G401 (cell line): ENCODE measurements at regions not wholly inside any gene's neighbourhood (a gene's known extent, or its start where the extent isn't known, plus 50 kb on each side); places are given as distances from the start of the nearest gene placed in this dataset.

ENCODE experiments used
- DNase-seq: peaks from one replicate; pipeline ENCODE4 v3.0.0-alpha.2; 2015; ENCODE audit warnings: low spot score
- in situ Hi-C: cut with HindIII; loops from 2 replicates; pipeline ENCODE4 v1.10.0; 2016; ENCODE audit warnings: low sequenced_read_pairs, mixed read lengths

- no peak for DNase-seq
- in situ Hi-C loops = no loop called here
Measured at GRCh38 chr18:76688724-76689472, 133.5 kb upstream of the ZNF236 start.

- in situ Hi-C loops = no loop called here
Measured at GRCh38 chr18:76687304-76687962, 134.9 kb upstream of the ZNF236 start.

GRCh38 chr18:76686737-76687231, 135.6 kb upstream of the ZNF236 start:
- peak; percentile 30 for DNase-seq
- in situ Hi-C loops = no loop called here

More at GRCh38 chr18:76687304-76687962, 134.9 kb upstream of the ZNF236 start:
- no peak for DNase-seq

GRCh38 chr18:76685860-76686259, 136.5 kb upstream of the ZNF236 start:
- in situ Hi-C loops = no loop called here
- no peak for DNase-seq

- DNase-seq = no peak
- in situ Hi-C loops = no loop called here
Measured at GRCh38 chr18:76685402-76685801, 137.0 kb upstream of the ZNF236 start.

GRCh38 chr18:76684265-76684664, 138.1 kb upstream of the ZNF236 start:
- DNase-seq = no peak
- in situ Hi-C loops = no loop called here

GRCh38 chr18:76679945-76680344, 142.4 kb upstream of the ZNF236 start:
- DNase-seq = no peak
- in situ Hi-C loops = no loop called here

GRCh38 chr18:76679259-76679658, 143.1 kb upstream of the ZNF236 start:
- no peak for DNase-seq
- in situ Hi-C loops = no loop called here

GRCh38 chr18:76678248-76678647, 144.1 kb upstream of the ZNF236 start:
- in situ Hi-C loops = no loop called here
- DNase-seq = peak; percentile 39

- DNase-seq = no peak
- in situ Hi-C loops = no loop called here
Measured at GRCh38 chr18:76674596-76674995, 147.8 kb upstream of the ZNF236 start.

GRCh38 chr18:76673281-76674185, 148.8 kb upstream of the ZNF236 start:
- no peak for DNase-seq
- in situ Hi-C loops = no loop called here

GRCh38 chr18:76672627-76673026, 149.7 kb upstream of the ZNF236 start:
- DNase-seq = no peak
- in situ Hi-C loops = no loop called here

GRCh38 chr18:76670564-76671288, 151.6 kb upstream of the ZNF236 start:
- in situ Hi-C loops = no loop called here
- DNase-seq = no peak

- DNase-seq = no peak
- in situ Hi-C loops = no loop called here
Measured at GRCh38 chr18:76668546-76668945, 153.8 kb upstream of the ZNF236 start.

GRCh38 chr18:76668119-76668518, 154.2 kb upstream of the ZNF236 start:
- in situ Hi-C loops = no loop called here
- no peak for DNase-seq

- in situ Hi-C loops = no loop called here
- no peak for DNase-seq
Measured at GRCh38 chr18:76667603-76668002, 154.8 kb upstream of the ZNF236 start.

- no peak for DNase-seq
- in situ Hi-C loops = no loop called here
Measured at GRCh38 chr18:76662626-76663025, 159.7 kb upstream of the ZNF236 start.

- DNase-seq = no peak
- in situ Hi-C loops = no loop called here
Measured at GRCh38 chr18:76660571-76661192, 161.7 kb upstream of the ZNF236 start.

GRCh38 chr18:76658627-76659026, 163.6 kb upstream of the ZNF516 start:
- in situ Hi-C loops = no loop called here
- no peak for DNase-seq
